AG10803 (cell line): ENCODE measurements at regions not wholly inside any gene's neighbourhood (a gene's known extent, or its start where the extent isn't known, plus 50 kb on each side); places are given as distances from the start of the nearest gene placed in this dataset.
"Not testable (repeated sequence)": the region's sequence is repeated elsewhere in the genome, so short reads cannot be mapped to it uniquely, and the experiment has no call there.

Experiments
- DNase-seq: peaks from one replicate; pipeline ENCODE4 v3.0.0; 2010; ENCODE audit warnings: low read depth
- H3K4me3 ChIP-seq: 2 replicates; pipeline ENCODE4 v1.5.1; 2011; ENCODE audit warnings: mild to moderate bottlenecking, low read length, control low read depth
- CTCF ChIP-seq: conservative IDR thresholded peaks from 2 replicates; pipeline ENCODE4 v1.5.1; 2011; ENCODE audit warnings: mild to moderate bottlenecking, low read length, control low read depth, inconsistent platforms

DNA sequence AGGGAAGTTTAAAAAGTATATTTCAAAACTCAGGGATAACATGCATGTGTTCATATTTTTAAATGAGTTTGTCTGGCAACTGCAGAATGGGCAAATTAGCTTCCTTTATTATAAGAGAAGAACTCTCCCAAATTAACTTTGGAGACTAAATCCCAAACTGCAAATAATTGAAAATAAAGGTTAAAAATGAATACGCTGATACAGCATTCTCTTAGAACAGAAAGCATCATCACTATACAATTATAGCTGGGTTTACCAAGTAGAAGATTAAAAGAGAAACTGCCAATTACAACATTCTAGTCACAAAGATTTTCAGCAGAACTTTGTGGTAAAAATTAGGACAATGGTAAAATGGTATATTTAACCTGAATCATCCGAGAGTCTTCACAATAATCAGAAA, 73.3 kb downstream of the OLFM4 start:
- no peak overlapping the region for H3K4me3 ChIP-seq
- no peak for TF ChIP-seq CTCF
- no peak for DNase-seq

DNA sequence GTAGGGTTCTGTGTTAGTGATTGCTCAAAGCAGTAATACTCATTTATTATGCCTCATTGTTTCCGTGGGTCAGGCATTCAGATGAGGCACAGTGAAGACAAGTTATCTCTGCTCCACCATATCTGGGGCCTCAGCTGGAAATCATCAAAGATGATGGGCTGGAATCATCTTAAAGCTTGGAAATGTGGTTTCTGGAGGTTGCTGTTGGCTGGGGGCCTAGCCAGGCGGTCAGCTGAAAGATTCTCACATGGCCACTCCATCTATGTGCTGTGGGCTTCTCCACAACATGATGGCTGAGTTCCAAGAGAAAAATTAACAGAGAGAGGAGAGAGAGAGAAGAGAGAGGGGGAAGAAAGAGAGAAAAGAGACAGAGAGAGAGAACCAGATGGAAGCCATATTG, 75.5 kb downstream of the OLFM4 start:
- no peak overlapping the region for H3K4me3 ChIP-seq
- peak; percentile 3 for DNase-seq
- TF ChIP-seq CTCF = no peak

GRCh38 chr13:53105477-53105876, 76.9 kb downstream of the OLFM4 start:
- H3K4me3 ChIP-seq = no peak overlapping the region
- DNase-seq = no peak
- TF ChIP-seq CTCF = no peak

DNA sequence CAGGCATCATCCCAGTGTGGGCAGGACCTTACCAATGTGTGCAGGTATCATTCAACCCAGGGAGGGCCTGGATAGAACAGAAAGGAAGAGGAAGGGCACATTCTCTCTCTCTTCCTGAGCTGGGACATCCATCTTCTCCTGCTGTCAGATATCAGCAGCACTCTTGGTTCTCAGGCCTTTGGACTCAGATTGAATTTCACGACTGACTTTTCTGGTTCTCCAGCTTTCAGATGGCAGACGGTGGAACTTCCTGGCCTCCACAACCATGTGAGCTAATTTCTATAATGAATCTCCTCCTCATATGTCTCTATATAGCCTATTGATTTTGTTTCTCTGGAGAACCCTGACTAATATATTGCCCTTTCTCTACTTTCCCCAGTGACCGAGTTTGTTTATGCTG, 77.3 kb downstream of the OLFM4 start:
- no peak for TF ChIP-seq CTCF
- DNase-seq = no peak
- H3K4me3 ChIP-seq = no peak overlapping the region

GRCh38 chr13:53110181-53110580, 81.6 kb downstream of the OLFM4 start:
- no peak for TF ChIP-seq CTCF
- H3K4me3 ChIP-seq = no peak overlapping the region
- DNase-seq = no peak

DNA sequence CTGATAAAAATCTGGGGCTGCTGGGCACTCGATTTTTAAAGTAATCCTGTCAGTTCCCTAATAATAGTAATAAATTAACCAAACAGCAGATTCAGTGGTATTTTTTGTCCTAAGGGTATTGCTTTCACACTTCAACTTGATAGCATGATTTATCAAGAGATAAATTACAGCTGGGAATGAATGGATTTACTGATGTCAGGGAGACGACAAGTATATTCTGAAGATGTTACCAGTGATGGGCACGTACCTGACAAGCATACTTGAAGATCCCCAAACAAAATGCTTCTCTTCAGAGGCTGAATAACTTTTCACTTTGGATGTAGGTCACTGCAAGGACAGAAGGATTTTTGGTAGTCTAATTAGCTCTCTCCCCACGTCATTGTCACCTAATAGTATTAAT, 82.0 kb downstream of the OLFM4 start:
- no peak for DNase-seq
- H3K4me3 ChIP-seq = no peak overlapping the region
- no peak for TF ChIP-seq CTCF

DNA sequence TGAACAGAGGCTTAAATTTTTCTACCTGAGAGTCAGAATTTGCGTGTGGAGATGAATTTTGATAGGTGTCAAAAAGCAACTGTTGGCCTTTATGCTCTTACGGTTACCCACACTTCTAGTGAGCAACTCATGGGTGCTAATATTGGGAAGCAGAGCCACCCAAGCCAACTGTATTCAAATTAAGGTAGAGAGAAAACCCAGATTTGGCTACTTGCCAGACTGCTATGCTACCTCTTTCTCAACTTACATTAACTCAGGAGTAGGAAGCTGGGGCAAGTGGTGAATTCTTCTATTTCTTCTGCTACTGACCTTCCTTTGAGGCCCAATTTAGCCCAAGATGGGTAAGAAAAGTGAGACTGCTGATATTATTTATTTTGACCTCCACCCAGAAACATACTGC, 83.9 kb downstream of the OLFM4 start:
- no peak for TF ChIP-seq CTCF
- no peak overlapping the region for H3K4me3 ChIP-seq
- DNase-seq = no peak

DNA sequence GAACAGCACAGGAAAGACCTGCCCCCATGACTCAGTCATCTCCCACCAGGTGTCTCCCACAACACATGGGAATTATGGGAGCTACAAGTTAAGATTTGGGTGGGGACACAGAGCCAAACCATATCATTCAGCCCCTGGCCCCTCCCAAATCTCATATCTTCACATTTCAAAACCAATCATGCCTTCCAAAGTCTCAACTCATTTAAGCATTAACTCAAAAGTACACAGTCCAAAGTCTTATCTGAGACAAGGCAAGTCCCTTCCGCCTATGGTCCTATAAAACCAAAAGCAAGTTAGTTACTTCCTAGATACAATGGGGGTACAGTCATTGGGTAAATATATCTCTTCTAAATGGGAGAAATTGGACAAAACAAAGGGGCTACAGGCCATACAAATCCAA, 88.4 kb downstream of the OLFM4 start:
- DNase-seq, H3K4me3 ChIP-seq: not testable (repeated sequence)
